ENCODE measurements at regions not wholly inside any gene's neighbourhood (a gene's known extent, or its start where the extent isn't known, plus 50 kb on each side); places are given as distances from the start of the nearest gene placed in this dataset.

- ATAC-seq (ENCODE audit: insufficient read depth, low FRiP score) (no peak), DNase-seq (no peak)
- Histone ChIP-seq H3K9me3 (ENCODE audit: control insufficient read depth in 4 of 4, insufficient read depth in 3 of 4, low read length in 3 of 4) (peaks cover 0 to 3% (median 1%) of the 10 kb centered on the region in 4 donors), H3K27ac (ENCODE audit: low read depth in 1 of 2, low read length in 1 of 2) (no peak overlapping the region), H3K4me3 (no peak overlapping the region), H3K4me1 (ENCODE audit: control insufficient read depth in 5 of 5, insufficient read depth in 5 of 5, low read length in 5 of 5) (peaks cover 0 to 28% (median 4%) of the 10 kb centered on the region in 5 donors), H3K9ac (ENCODE audit: insufficient read depth in 1 of 2, low read length in 2 of 2) (no peak overlapping the region), H3K36me3 (ENCODE audit: control insufficient read depth in 4 of 4, insufficient read depth in 4 of 4, low read length in 4 of 4) (no peaks in the 10 kb centered on the region), H3K27me3 (ENCODE audit: control insufficient read depth in 3 of 3, insufficient read depth in 3 of 3, low read length in 2 of 3) (peaks cover 0 to 5% (median 0%) of the 10 kb centered on the region in 3 donors)
- no peak for TF ChIP-seq CTCF (IDR thresholded peaks at IDR 0.05; ENCODE audit: control extremely low read depth, extremely low read depth)
- 92 to 93% methylated on average over 5 of the region's 5 CpGs for WGBS, 2 donors
These were observed 58.5 kb upstream of the CCDC167 start for GRCh38 chr6:37558168-37558567.

- TF ChIP-seq CTCF (IDR thresholded peaks at IDR 0.05; ENCODE audit: control extremely low read depth, extremely low read depth): no peak
- Histone ChIP-seq H3K27me3 (ENCODE audit: control insufficient read depth in 3 of 3, insufficient read depth in 3 of 3, low read length in 2 of 3) (peaks cover 0 to 5% (median 0%) of the 10 kb centered on the region in 3 donors), H3K36me3 (ENCODE audit: control insufficient read depth in 4 of 4, insufficient read depth in 4 of 4, low read length in 4 of 4) (no peaks in the 10 kb centered on the region), H3K4me3 (no peak overlapping the region), H3K9me3 (ENCODE audit: control insufficient read depth in 4 of 4, insufficient read depth in 3 of 4, low read length in 3 of 4) (peaks cover 0 to 3% (median 1%) of the 10 kb centered on the region in 4 donors), H3K27ac (ENCODE audit: low read depth in 1 of 2, low read length in 1 of 2) (no peak overlapping the region), H3K4me1 (ENCODE audit: control insufficient read depth in 5 of 5, insufficient read depth in 5 of 5, low read length in 5 of 5) (peaks cover 0 to 32% (median 4%) of the 10 kb centered on the region in 5 donors), H3K9ac (ENCODE audit: insufficient read depth in 1 of 2, low read length in 2 of 2) (no peak overlapping the region)
- ATAC-seq (ENCODE audit: insufficient read depth, low FRiP score) (no peak), DNase-seq (no peak)
- 88 to 92% methylated on average over 8 of the region's 8 CpGs for whole genome bisulfite sequencing, 2 donors
These were observed 58.0 kb upstream of the CCDC167 start for GRCh38 chr6:37557645-37558114.

- WGBS, 2 donors: 83 to 84% methylated on average over 15 of the region's 15 CpGs
- H3K36me3 ChIP-seq (ENCODE audit: control insufficient read depth in 4 of 4, insufficient read depth in 4 of 4, low read length in 4 of 4): no peaks in the 10 kb centered on the region
- TF ChIP-seq CTCF (IDR thresholded peaks at IDR 0.05; ENCODE audit: control extremely low read depth, extremely low read depth): no peak
- DNase-seq (peak; percentile 63 to 75 (median 74)), ATAC-seq (ENCODE audit: insufficient read depth, low FRiP score) (no peak)
- no peak overlapping the region for H3K4me3 ChIP-seq
- H3K4me1 ChIP-seq (ENCODE audit: control insufficient read depth in 5 of 5, insufficient read depth in 5 of 5, low read length in 5 of 5): peaks cover 0 to 36% (median 6%) of the 10 kb centered on the region in 5 donors
- H3K27me3 ChIP-seq (ENCODE audit: control insufficient read depth in 3 of 3, insufficient read depth in 3 of 3, low read length in 2 of 3): peaks cover 0 to 5% (median 0%) of the 10 kb centered on the region in 3 donors
- no peak overlapping the region for H3K9ac ChIP-seq (ENCODE audit: insufficient read depth in 1 of 2, low read length in 2 of 2)
- peaks cover 0 to 3% (median 1%) of the 10 kb centered on the region in 4 donors for H3K9me3 ChIP-seq (ENCODE audit: control insufficient read depth in 4 of 4, insufficient read depth in 3 of 4, low read length in 3 of 4)
- H3K27ac ChIP-seq (ENCODE audit: low read depth in 1 of 2, low read length in 1 of 2): no peak overlapping the region
These were observed 57.4 kb upstream of the CCDC167 start for GRCh38 chr6:37556881-37557644.
